Stromal cell of bone marrow (primary cell): ENCODE measurements at regions not wholly inside any gene's neighbourhood (a gene's known extent, or its start where the extent isn't known, plus 50 kb on each side); places are given as distances from the start of the nearest gene placed in this dataset.
"Not testable (repeated sequence)": the region's sequence is repeated elsewhere in the genome, so short reads cannot be mapped to it uniquely, and the experiment has no call there.

Source experiments
- DNase-seq: peaks from one replicate; pipeline ENCODE4 v3.0.0-alpha.2; 2012; ENCODE audit warnings: low read depth

DNA sequence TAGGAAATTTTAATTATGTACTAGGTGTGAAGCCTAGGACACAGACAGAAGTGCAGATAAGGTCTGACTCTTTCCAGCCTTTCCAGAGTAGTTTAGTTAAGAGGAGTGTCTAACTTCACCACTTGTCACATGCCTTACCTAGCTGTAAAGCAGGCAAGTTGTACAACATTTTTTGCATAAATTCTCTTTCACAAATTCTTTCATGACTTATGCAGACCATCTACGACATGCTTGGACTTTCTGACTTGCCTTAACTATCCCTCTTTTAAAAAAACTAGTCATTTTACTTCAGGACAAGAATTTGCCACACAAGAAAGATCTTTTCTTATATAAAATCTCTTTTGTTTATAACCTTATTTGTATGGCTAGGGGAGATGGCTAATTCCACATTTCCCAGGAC lies 1273.6 kb upstream of the SLC39A10 start:
- DNase-seq: no peak

DNA sequence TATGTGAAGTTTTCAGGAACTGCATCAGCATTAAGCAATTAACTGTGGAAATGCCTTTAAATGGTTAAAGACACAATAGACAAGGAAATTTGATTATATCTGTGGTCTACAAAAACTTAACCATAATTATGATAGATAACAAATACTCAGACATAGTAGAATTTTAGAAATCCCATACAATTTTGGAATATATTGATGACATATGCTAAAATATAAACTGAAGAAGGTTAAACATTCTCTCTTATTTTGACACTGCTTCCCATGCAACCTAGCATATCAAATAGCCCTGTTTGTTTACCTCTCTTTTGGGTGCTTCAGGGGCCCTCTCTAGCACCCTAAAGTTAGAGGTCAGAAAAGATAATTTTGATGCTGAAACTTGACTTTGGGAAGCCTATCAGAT lies 1274.8 kb upstream of the SLC39A10 start:
- DNase-seq: no peak

DNA sequence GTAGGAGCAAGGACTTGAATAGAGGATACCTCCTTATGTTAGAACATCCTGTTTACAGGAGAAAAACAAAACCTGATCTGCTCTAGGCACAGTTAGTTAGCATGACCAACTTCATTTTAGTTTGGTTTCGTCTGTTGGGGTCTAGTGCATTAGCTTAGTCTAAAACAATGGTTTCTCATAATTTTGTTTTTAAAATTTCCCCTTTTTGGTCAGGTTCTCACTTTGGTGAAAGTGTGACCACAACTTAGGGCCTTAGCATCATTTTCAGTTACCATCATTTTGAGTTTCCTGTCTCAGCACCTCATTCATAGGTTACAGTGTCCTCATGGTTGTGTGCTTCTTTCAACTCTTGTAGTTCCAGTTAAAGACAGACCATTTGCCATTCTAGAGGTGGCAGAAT lies 1277.0 kb upstream of the SLC39A10 start:
- DNase-seq: no peak

DNA sequence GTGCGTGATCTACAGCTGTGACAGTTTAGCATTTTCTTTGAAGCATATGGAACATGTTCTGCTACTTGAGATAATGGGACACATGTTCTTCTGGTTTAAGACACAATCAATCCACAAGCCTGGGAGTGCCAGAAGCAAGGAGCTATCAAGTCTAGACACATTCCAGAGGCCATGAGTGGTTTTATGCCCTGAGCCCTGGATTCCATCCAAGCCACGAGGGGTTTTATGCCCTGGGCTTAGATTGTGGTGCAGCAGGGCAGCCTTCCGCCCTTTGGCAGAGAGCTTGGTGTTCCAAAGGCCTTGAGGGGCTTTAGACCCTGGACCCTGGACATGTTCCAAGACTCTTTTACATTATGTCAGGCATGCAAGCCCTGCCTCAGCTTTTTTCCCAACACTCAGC lies 1289.6 kb upstream of the SLC39A10 start:
- not testable (repeated sequence) for DNase-seq

DNA sequence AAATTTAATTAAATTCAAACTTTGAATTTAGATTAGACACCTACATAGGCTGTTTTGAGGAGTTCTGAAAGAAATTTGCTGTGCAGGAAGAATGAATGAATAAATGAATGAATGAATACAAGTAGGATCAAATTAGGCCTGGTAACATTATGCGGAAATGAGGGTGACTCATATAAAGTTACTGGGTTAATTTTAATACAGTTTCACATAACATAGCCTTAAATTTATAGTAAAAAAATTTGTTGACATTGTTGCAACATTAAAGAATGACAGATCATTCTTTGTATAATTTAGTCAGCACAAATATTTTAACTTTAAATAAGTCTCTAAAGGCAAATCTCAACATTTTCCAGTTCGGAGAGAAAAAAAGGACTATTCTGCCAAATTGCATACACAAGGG lies 1293.1 kb upstream of the SLC39A10 start:
- no peak for DNase-seq

DNA sequence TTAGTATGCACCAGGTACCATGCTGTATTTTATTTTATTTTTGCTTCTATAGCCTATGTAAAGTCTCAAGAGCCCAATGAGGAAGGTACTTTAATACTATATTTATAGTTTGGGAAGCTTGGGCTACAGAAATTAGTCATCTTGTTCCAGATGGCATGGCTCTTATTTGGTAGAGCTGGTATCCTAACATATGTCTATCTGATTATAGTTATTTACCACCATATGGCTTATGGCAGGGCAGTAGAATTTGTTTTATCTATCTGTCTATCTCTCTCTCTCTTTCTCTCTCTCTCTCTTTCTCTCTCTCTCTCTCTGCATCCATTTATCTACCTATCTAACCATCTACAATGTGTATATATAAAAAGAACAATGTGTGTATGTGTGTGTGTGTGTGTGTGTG lies 1293.7 kb upstream of the SLC39A10 start:
- no peak for DNase-seq

DNA sequence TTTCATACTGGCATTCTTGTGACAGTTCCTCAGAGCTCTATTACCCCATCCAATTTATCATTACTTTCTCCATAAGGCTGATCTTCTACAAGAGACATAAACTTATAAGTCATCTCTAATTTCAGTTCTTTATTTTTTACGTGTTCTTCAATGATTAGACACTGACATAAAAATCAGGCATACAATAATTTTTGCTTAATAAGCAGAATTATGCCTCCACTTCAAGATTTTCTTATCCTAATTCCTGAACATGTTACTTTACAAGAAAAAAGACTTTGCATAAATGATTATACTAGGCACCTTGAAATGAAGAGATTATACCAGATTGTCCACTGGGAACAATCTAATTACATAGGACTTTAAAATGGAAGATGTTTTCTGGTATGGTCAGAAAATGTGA lies 1304.5 kb upstream of the SLC39A10 start:
- DNase-seq: no peak

DNA sequence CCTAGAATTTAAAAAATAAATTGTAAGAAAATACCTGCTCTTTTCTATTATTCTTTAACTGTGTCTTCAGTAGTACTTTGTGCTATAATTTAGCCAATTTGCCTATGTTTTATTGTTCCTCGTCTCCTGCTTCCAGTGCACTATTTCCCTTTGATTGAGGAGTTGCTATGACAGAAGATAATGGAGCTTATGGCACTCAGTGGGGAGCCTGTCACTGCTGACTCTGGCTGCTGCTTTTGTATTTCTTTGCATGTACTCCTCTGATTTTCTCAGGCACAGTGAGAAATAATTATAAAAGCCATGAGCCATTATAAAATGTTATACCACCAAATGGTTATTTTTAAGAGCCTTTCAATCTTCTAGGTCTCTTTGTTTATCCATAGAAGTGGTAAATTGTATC lies 1310.8 kb upstream of the SLC39A10 start:
- DNase-seq: no peak

DNA sequence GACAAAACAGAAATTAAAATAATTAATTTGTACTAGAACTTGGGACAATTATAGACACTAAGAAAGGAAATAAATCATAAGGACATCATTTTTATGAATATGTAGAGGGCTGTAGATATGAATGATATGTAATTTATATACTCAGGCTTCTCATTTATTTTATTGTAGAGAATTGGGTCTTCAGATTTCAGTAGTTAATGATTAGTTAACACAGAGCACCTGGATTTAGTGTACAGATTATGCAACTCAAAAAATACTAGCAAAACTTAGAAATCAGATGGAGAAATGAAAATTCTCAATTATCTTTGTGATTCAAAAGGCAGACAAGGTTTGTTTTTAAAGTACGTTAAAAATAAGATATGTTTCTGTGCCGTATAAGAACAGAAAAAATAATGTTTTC lies 1311.7 kb upstream of the SLC39A10 start:
- no peak for DNase-seq

DNA sequence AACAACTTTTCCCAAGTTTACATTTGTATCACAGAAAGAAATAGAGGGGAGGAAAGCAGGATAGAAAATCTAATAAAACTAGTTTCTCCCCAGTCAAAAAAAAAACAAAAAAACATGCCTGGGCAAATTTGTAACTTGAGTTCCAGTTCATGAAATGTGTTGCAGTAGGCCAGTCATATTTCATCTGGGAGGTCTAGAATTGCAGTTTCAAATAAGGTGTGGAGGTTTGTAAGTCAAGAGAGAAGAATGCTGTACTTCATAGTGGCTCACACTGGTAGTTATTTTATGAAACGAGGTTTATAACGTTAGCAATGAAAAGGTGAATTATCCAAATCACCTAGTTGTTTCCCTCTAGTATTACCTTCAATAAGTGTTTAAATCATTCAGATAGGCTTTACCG lies 1313.9 kb upstream of the SLC39A10 start:
- DNase-seq: no peak

DNA sequence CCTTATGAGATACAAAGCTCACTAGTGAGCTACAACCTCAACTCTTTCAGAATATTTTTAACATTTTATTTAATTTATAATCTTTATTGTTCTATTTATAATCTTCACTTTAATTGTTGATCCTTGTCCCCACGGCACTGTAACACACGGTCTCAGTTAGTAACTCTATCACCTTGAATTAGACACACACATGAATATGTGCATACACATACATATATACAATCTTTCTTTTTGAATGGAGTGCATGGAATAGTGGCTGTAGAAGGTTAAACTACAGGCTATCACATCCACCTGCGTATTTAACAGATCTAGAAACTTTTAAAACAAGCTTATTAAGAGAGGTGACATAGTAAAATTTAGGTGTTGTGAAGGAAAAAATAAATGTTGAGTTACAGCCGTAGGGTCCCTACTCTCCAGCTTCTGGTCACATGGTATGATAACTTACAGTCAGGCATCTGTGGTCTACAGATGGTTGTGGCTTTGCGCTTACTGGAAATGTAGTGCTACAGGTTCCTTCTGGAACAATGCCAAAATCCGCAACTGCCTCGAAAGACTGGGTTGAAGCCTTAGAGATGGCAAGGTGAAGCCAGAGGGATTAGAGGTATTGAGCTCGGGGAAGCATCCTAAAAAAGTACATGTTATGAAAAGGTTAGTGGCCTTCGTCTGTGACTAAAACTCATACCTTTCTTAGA lies 1324.1 kb upstream of the SLC39A10 start:
- no peak for DNase-seq

DNA sequence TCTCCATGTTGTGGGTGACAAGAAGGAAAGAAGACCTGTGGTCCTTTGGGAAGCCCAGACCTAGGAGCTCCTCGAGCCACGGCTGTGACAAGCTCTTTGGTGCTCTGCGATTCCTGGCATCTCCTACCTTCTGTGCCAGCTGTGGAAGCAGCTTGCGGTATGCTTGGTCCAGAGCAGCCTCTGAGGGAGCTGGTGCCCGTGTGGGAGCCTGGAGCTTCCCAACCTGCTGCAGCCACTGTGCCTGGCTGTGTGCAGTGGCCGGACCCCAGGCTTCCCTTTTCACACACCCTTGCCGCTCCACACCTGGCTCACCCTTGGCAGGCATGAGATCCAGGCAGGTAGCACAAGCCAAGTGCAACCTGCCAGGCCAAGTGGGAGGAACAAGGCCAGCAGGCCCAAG lies 1328.6 kb upstream of the SLC39A10 start:
- DNase-seq: no peak

DNA sequence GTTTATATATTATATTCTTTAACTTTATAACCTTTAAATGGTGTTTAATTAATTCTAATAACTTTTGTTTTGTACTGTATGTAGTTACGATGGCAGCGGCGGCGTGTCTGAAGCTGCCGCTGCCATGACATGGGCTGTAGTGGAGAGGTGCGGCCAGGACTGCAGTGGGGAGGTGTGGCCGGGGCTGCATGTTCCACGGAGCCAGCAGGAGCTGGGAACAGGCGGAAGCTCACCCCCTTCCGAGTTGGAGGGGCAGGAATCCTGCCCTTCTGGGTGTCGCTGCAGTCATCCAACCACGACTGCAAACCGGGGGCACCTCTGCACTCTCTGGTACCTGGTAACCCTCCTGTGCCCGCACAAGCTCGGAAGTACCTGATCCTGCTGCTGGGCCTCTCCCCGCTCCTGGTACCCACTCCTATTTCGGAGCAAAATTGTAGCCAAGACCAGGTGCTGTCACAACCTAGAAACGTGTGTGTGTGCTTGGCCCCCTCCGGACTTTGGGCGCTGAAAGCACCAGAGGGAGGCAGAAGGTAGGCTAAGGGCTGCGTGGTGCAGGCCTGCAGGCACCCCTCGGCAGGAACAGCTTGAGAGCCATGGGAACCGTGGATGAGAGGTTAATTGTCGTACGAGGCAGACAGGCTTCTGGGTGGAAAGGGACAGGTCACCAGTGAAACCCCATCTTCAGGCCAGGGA lies 1329.7 kb upstream of the SLC39A10 start:
- DNase-seq: no peak

DNA sequence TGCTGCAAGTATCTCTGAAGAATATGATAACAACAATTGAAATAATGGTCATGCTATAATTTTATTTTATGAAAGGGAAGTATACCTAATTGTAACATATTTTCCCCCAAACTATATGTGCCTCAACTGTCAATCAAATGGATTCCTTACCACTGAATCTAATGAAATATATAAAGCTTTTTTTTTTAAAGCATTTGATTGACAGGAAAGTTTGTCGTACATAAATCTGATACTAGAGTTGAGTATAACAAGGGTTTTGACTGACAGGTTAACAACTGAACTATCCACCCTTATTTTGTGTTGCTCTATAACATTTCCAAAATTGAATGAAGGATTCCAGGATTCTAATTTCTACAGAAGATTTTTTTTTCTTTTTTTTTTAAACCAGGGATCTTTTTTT lies 1333.3 kb upstream of the SLC39A10 start:
- DNase-seq: no peak

DNA sequence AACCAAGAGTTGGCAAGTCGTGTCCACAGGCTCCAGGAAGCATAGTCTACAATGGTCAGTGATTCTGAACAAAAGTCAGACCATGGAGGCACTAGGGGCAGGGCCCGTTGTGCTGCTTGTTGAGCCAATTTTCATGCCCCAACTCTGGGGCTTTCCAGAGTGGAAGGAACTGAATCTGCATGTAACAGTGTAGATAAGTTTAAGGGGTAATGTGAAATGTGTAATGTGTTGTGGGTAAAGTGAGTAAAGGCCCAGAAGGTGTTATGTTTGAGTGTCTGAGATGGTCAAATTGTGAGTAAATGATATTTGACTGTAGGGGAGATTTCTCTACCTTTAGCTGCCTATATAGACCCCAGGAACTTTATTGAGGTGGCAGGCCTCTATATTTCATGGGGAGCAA lies 1336.5 kb upstream of the SLC39A10 start:
- DNase-seq: no peak

DNA sequence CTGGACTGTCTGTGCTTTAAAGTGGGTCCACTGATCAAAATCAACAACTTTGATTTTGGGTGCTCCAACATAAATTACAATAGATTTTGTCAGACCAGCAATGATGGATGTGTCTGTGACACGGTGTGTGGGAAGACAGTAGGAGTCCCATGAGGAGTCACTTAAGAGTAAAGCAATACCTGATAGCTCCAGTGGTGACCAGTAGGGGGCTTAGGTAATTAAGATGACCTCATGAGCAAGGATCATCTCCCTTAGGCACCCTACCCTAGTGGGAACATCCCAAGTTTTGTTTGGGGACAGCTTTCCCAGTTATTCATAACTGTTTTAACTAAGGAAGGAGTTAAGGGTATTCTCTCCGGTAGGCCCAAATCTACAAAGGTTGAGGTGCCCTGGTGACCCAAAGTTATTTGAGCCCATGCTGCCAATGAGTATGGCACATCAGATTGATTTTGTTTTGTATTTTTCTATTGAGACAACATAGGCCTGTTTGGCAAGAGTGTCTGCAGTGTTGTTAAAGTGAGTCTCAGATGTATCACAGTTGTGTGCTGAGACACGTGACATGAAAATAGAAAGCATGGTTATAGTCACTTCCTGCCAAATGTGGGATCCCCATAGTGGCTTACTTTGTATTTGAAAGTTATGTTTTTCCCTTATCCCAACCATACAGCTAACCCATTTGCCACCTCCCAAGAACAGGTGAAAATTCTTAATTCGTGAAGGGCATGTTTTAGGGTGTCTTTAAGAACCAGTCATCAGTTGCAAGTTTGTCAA lies 1337.6 kb upstream of the SLC39A10 start:
- DNase-seq: no peak

DNA sequence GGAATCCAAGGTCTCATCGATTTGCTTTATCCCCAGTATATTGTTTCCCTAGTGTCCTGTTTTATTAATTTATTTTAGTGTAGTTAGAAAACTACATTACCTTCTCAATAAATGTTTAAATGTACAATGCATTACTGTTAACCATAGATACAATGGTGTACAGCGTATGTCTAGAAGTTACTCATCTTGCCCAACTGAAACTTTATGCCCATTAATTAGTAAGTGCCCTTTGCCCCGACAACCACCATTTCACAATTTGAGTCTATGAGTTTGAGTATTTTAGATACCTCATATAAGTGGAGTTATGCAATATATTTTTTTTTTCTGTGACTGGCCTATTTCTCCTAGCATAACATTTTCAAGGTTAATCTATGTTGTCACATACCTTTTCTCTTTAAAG lies 1343.0 kb upstream of the SLC39A10 start:
- no peak for DNase-seq

DNA sequence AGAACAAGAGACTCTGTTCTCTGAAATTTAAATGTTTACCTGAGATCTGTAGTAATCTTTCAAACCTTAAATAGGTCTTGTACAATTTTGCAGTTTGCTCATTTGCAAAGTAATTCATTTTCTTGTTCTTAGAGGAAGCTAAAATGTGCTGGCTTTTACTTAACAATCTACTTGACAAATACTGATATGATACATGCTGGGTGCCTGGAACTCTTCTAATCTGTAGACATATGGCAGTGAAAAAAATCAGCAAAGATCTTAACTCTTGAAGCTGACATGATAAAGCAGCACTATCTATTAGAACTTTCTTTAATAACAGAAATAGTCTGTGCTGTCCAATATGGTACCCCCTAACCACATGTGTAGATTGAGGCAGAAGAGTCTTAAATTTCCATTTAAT lies 1352.8 kb upstream of the SLC39A10 start:
- DNase-seq: no peak

DNA sequence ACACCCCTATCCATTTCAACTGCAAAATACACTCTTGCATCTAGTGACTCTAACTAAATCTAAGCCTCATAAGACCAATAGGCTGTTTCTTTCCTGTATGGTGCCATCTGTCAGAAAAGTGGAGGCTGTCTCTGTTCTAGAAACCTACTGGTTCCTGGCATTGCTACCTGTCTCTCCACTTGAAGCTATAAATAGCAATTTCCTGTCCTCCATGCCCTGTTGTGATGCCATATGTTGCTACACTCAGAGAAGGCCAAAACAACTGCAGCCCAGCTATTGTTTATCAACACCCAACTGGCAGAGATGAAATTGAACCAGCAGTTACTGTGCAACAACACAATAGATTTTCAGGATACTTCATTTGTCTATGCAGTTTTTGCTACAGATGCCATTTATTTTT lies 1355.1 kb upstream of the SLC39A10 start:
- DNase-seq: no peak

DNA sequence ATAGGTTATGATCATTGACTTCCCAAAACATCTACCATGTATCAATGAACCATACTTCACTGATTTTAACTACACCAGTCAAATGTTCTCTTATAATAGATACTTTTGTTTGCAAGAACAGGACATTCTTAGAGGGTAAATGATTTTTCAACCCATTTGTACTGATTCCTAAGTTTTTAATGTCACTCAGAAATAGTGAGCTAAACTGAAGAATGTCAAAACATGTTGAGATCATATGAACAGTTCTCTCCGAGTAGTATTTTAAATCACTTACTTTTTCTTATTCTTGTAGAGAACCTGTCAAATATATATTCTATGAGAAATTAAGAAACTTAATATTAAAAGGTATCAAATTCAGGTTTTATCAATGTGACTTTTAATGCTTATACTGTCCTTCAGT lies 1362.9 kb upstream of the SLC39A10 start:
- no peak for DNase-seq

DNA sequence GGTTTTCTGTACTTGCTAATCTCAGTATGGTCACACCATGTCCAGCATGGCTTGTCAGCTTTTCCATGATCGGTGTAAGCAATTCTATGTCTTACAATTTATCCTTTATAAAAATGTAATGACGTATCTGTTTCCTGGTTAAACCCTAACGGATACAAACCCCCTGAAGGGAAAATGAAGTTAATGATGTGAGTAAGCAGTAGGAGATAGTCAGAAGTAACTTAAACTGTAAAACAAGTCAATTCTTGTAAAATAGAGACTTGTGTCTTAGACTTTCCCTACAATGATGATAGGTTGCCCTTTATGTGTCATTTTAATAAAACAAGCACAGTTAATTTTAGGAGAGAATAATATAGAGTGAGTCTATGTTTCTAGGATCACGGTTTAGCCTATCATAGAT lies 1365.9 kb upstream of the SLC39A10 start:
- DNase-seq: no peak

DNA sequence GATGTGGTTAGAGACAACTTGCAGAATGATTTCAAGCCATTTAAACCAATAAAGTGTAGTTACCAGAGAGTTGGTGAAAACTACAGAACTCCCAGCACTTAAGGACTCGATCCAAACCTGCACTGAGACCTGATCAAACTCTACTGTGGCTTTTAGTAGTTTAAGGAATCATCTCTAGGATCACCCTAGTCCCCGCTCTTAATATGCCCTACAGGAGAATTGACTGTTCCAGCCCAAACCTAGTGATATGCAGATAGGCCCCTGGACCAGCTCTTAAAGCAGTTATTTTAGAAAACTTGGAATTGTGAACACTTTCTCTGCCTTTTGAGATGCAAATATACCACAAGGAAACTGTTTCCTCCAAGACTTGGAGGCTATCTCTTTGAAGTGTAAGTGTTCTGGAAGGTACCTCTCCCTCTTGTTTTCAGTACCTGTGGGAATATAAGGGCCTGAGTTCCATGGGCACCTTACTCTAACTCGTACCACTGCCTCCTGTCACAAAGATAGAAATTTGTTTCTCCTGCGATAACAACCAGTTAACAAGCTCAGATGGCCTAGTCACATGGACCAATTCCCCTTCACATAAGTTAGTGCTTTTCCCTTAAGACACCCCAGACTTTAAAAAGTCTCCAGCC lies 1367.2 kb upstream of the SLC39A10 start:
- DNase-seq: no peak

DNA sequence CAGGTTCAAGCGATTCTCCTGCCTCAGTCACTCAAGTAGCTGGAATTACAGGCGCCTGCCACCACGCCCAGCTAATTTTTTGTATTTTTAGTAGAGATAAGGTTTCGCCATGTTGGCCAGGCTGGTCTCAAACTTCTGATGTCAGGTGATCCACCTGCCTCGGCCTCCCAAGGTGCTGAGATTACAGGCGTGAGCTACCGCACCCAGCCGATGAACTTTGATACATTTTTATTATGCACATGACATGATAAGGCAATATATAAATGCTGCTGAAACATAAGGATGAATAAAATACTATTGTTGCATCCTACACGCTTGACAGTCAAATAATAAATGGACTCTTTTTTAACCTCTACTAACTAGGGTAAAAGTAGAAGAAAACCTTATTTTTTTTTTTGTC lies 1380.4 kb upstream of the SLC39A10 start:
- DNase-seq: not testable (repeated sequence)
